ENCODE measurements at regions not wholly inside any gene's neighbourhood (a gene's known extent, or its start where the extent isn't known, plus 50 kb on each side); places are given as distances from the start of the nearest gene placed in this dataset.

DNA sequence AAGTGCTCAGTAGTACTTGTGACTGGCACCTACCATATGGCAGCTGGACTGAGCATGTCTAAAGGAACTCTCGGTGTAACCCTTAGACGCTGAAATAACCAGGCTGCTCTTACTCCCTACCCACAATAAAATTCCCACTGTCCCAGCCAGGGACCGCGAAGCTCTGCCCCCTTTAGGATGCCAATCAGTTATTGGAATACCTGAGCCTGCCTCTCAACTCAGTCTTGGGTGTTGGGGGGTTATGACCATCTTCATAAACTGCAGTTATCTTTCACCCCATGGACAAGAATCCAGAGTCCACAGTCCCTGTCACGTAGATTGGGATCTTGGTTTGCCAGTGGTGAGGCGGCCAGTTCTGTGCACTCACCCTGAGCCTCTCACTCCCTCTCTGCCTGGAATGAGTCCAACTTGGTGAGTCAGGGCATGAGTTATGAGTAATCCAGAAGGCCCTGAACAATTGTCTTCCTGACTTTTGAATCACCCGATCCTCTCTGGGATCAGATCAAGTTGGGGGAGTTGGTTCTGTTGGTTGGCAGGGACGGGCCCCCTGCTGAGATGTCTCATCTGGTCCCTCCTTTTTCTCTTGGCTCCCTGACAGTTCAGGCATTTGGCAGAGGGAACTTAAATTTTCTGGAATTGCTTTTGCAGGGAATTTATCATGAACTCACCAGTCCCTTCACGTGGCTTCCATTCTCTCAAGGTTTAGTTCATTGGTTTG is 120.1 kb upstream of the UBE2E1 start:
- Histone ChIP-seq H3K4me3 (ENCODE audit: insufficient read depth, low read depth, low read length) (no peak overlapping the region), H3K4me2 (ENCODE audit: low read length) (peak overlapping the region; percentile 52), H3K27ac (ENCODE audit: low read depth, low read length) (peak overlapping the region; percentile 68), H2AFZ (ENCODE audit: low read depth, low read length) (no peak overlapping the region), H3K36me3 (ENCODE audit: insufficient read depth, low read length) (no peaks in the 10 kb centered on the region), H3K9ac (ENCODE audit: low read length) (no peak overlapping the region), H3K4me1 (ENCODE audit: insufficient read depth, low read length) (peaks cover 16% of the 10 kb centered on the region), H3K9me3 (ENCODE audit: insufficient read depth, low read depth, low read length) (no peaks in the 10 kb centered on the region), H4K20me1 (ENCODE audit: insufficient read depth, low read length) (no peaks in the 10 kb centered on the region), H3K79me2 (ENCODE audit: insufficient read depth, low read length) (no peaks in the 10 kb centered on the region), H3K27me3 (ENCODE audit: insufficient read depth, low read length) (no peaks in the 10 kb centered on the region)
- Mint-ChIP-seq H3K27me3 (ENCODE audit: low read depth, unreplicated experiment) (no peaks in the 10 kb centered on the region), H3K36me3 (ENCODE audit: low read depth, unreplicated experiment) (peaks cover 6% of the 10 kb centered on the region), H3K27ac (ENCODE audit: unreplicated experiment) (peak overlapping the region; percentile 86), H3K4me3 (ENCODE audit: unreplicated experiment) (no peak overlapping the region), H3K4me1 (ENCODE audit: low read depth, unreplicated experiment) (peaks cover 15% of the 10 kb centered on the region), H3K9me3 (ENCODE audit: unreplicated experiment) (peaks cover 14% of the 10 kb centered on the region)
- DNase-seq (ENCODE audit: low read depth) (peak; percentile 98), FAIRE-seq (peak; percentile 96)
- no peak for TF ChIP-seq EZH2 (IDR thresholded peaks at IDR 0.05; ENCODE audit: insufficient read depth, low read length)
- TF ChIP-seq, protein P1, sequence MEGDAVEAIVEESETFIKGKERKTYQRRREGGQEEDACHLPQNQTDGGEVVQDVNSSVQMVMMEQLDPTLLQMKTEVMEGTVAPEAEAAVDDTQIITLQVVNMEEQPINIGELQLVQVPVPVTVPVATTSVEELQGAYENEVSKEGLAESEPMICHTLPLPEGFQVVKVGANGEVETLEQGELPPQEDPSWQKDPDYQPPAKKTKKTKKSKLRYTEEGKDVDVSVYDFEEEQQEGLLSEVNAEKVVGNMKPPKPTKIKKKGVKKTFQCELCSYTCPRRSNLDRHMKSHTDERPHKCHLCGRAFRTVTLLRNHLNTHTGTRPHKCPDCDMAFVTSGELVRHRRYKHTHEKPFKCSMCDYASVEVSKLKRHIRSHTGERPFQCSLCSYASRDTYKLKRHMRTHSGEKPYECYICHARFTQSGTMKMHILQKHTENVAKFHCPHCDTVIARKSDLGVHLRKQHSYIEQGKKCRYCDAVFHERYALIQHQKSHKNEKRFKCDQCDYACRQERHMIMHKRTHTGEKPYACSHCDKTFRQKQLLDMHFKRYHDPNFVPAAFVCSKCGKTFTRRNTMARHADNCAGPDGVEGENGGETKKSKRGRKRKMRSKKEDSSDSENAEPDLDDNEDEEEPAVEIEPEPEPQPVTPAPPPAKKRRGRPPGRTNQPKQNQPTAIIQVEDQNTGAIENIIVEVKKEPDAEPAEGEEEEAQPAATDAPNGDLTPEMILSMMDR (IDR thresholded peaks at IDR 0.05; ENCODE audit: insufficient read depth, low read depth, low read length): no peak

DNA sequence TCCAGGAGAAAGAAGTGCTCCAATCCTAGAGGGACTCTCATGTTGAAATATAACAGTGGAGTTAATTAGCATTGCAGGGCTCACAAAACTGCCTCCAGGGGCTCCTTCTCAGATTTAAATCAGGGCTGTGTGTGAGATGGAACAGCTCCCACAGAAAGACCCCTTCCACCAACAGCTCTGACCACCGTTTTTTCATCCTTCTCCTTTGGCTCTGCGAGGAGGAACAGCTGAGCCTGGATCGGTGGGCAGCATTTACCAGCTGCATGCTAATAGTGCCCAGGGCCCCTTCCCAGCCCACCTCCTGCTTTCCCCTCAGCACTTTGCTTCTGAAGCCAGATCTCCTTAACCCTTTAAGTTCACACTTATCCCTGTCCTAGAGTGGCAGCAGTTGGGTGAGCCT is 119.2 kb upstream of the UBE2E1 start:
- Histone ChIP-seq H3K27ac (ENCODE audit: low read depth, low read length) (peak overlapping the region; percentile 25), H3K36me3 (ENCODE audit: insufficient read depth, low read length) (no peaks in the 10 kb centered on the region), H3K27me3 (ENCODE audit: insufficient read depth, low read length) (no peaks in the 10 kb centered on the region), H2AFZ (ENCODE audit: low read depth, low read length) (no peak overlapping the region), H3K4me3 (ENCODE audit: insufficient read depth, low read depth, low read length) (no peak overlapping the region), H4K20me1 (ENCODE audit: insufficient read depth, low read length) (no peaks in the 10 kb centered on the region), H3K9me3 (ENCODE audit: insufficient read depth, low read depth, low read length) (no peaks in the 10 kb centered on the region), H3K9ac (ENCODE audit: low read length) (peak overlapping the region; percentile 17), H3K79me2 (ENCODE audit: insufficient read depth, low read length) (no peaks in the 10 kb centered on the region), H3K4me1 (ENCODE audit: insufficient read depth, low read length) (peaks cover 16% of the 10 kb centered on the region), H3K4me2 (ENCODE audit: low read length) (peak overlapping the region; percentile 45)
- peak overlapping the region; percentile 86 for H3K27ac Mint-ChIP-seq (ENCODE audit: unreplicated experiment)
- no peak overlapping the region for H3K4me3 Mint-ChIP-seq (ENCODE audit: unreplicated experiment)
- H3K9me3 Mint-ChIP-seq (ENCODE audit: unreplicated experiment): peaks cover 20% of the 10 kb centered on the region
- no peaks in the 10 kb centered on the region for H3K27me3 Mint-ChIP-seq (ENCODE audit: low read depth, unreplicated experiment)
- FAIRE-seq: no peak
- peaks cover 10% of the 10 kb centered on the region for H3K36me3 Mint-ChIP-seq (ENCODE audit: low read depth, unreplicated experiment)
- TF ChIP-seq, protein P1 (IDR thresholded peaks at IDR 0.05; ENCODE audit: insufficient read depth, low read depth, low read length): no peak
- TF ChIP-seq EZH2 (IDR thresholded peaks at IDR 0.05; ENCODE audit: insufficient read depth, low read length): no peak
- H3K4me1 Mint-ChIP-seq (ENCODE audit: low read depth, unreplicated experiment): peaks cover 15% of the 10 kb centered on the region
- no peak for DNase-seq (ENCODE audit: low read depth)

DNA sequence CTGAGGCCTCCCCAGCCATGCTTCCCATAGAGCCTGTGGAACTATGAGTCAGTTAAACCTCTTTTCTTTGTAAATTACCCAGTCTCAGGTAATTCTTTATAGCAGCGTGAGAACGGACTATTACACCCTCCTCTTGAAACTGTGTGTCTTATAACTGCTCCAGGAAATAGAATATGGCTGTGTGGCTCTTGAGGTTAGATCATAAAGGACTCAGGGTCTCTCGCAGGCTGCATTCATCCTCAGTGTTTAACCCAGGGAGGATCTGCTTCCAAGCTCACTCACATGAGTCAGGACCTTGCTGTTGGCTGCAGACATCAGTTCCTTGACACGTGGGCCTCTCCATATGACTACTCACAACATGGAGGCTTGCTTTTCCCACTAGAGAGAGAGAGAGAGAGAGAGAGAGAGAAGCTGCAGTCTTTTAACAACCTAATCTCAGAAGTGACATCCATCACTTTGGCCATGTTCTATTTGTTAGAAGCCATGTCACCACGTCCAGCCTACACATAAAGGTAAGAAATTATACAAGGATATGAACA is 114.3 kb upstream of the UBE2E1 start:
- H3K4me3 ChIP-seq (ENCODE audit: insufficient read depth, low read depth, low read length): no peak overlapping the region
- TF ChIP-seq EZH2 (IDR thresholded peaks at IDR 0.05; ENCODE audit: insufficient read depth, low read length): no peak
- TF ChIP-seq, protein P1 (IDR thresholded peaks at IDR 0.05; ENCODE audit: insufficient read depth, low read depth, low read length): no peak
- H3K4me1 ChIP-seq (ENCODE audit: insufficient read depth, low read length): peaks cover 5% of the 10 kb centered on the region
- H2AFZ ChIP-seq (ENCODE audit: low read depth, low read length): no peak overlapping the region
- Mint-ChIP-seq H3K9me3 (ENCODE audit: unreplicated experiment) (peaks cover 20% of the 10 kb centered on the region), H3K4me1 (ENCODE audit: low read depth, unreplicated experiment) (peaks cover 5% of the 10 kb centered on the region), H3K27ac (ENCODE audit: unreplicated experiment) (no peak overlapping the region), H3K4me3 (ENCODE audit: unreplicated experiment) (no peak overlapping the region), H3K27me3 (ENCODE audit: low read depth, unreplicated experiment) (no peaks in the 10 kb centered on the region), H3K36me3 (ENCODE audit: low read depth, unreplicated experiment) (peaks cover 10% of the 10 kb centered on the region)
- H4K20me1 ChIP-seq (ENCODE audit: insufficient read depth, low read length): no peaks in the 10 kb centered on the region
- no peaks in the 10 kb centered on the region for H3K79me2 ChIP-seq (ENCODE audit: insufficient read depth, low read length)
- H3K9me3 ChIP-seq (ENCODE audit: insufficient read depth, low read depth, low read length): no peaks in the 10 kb centered on the region
- H3K36me3 ChIP-seq (ENCODE audit: insufficient read depth, low read length): no peaks in the 10 kb centered on the region
- H3K27ac ChIP-seq (ENCODE audit: low read depth, low read length): no peak overlapping the region
- no peak overlapping the region for H3K4me2 ChIP-seq (ENCODE audit: low read length)
- no peaks in the 10 kb centered on the region for H3K27me3 ChIP-seq (ENCODE audit: insufficient read depth, low read length)
- no peak overlapping the region for H3K9ac ChIP-seq (ENCODE audit: low read length)
- peak; percentile 43 for DNase-seq (ENCODE audit: low read depth)
- no peak for FAIRE-seq
